H1 (cell line): ENCODE measurements at regions not wholly inside any gene's neighbourhood (a gene's known extent, or its start where the extent isn't known, plus 50 kb on each side); places are given as distances from the start of the nearest gene placed in this dataset.
A peak's percentile ranks its signal among the peaks of the same experiment; 100 is the strongest.

Experiments
- CTCF ChIA-PET: fragments of 300-600 bp; sonication (Branson Sonifier 250); formaldehyde crosslinking; loops from one replicate; lab custom pipeline; 2021; ENCODE audit not compliant: partially characterized antibody; lab: Charles Lee
- POLR2A ChIA-PET: fragments of 300-600 bp; sonication (Branson Sonifier 250); formaldehyde crosslinking; loops from one replicate; lab custom pipeline; 2021; ENCODE audit warnings: inconsistent platforms; ENCODE audit not compliant: partially characterized antibody; lab: Charles Lee
- DNase-seq, 2 experiments: peaks; one replicate each; pipeline versions ENCODE4 v3.0.0 to v3.0.0-alpha.2; 2010 to 2022; ENCODE audit warnings: low spot score in 2 of 2, low read depth in 1 of 2, mixed read lengths in 1 of 2
- FAIRE-seq: peaks from 2 replicates; lab custom pipeline; 2011; peaks lifted over from hg19 to GRCh38; lab: Jason Lieb, UNC
- H2AFZ ChIP-seq: 2 replicates; pipeline ENCODE4 v1.8.1; 2012; ENCODE audit warnings: low read length, inconsistent platforms
- H2AK5ac ChIP-seq: 2 replicates; pipeline ENCODE4 v1.6.1; 2013; ENCODE audit warnings: low read depth, low read length
- H2BK120ac ChIP-seq: replicated peaks from 2 replicates; pipeline ENCODE3; 2013; ENCODE audit warnings: low read depth, low read length, inconsistent platforms
- H2BK12ac ChIP-seq: 2 replicates; pipeline ENCODE4 v1.6.1; 2013; ENCODE audit warnings: low read depth, low read length
- H2BK15ac ChIP-seq: 2 replicates; pipeline ENCODE4 v1.6.1; 2013; ENCODE audit warnings: low read length
- H2BK20ac ChIP-seq: 2 replicates; pipeline ENCODE4 v1.6.1; 2013; ENCODE audit warnings: low read length
- H2BK5ac ChIP-seq: 2 replicates; pipeline ENCODE4 v1.6.1; 2013; ENCODE audit warnings: low read depth, low read length
- H3K14ac ChIP-seq: 2 replicates; pipeline ENCODE4 v1.6.1; 2013; ENCODE audit warnings: inconsistent platforms; ENCODE audit not compliant: insufficient read length
- H3K18ac ChIP-seq: 2 replicates; pipeline ENCODE4 v1.6.1; 2013; ENCODE audit warnings: low read length; ENCODE audit errors: extremely low read depth
- H3K23ac ChIP-seq: 2 replicates; pipeline ENCODE4 v1.6.1; 2013; ENCODE audit warnings: inconsistent platforms; ENCODE audit not compliant: insufficient read length
- H3K23me2 ChIP-seq: 2 replicates; pipeline ENCODE4 v1.6.1; 2013; ENCODE audit warnings: low read depth, low read length
- H3K27ac ChIP-seq: 2 replicates; pipeline ENCODE4 v1.6.1; 2011; ENCODE audit warnings: low read depth, low read length, inconsistent platforms
- H3K27me3 ChIP-seq, 4 experiments: replicated peaks in 1 of 4; 1 replicate in 1 of 4; 2 replicates in 3 of 4; pipeline versions ENCODE4 v1.6.1 to v1.8.1; 2011 to 2013; ENCODE audit warnings: low read length in 3 of 4, mild to moderate bottlenecking in 3 of 4, inconsistent platforms in 2 of 4, mixed read lengths in 2 of 4, moderate library complexity in 1 of 4; ENCODE audit not compliant: control insufficient read depth in 3 of 4, insufficient read depth in 3 of 4; ENCODE audit errors: extremely low read depth in 1 of 4
- H3K36me3 ChIP-seq, 4 experiments: 2 replicates each; pipeline versions ENCODE4 v1.6.1 to v1.8.1; 2011 to 2013; ENCODE audit warnings: mild to moderate bottlenecking in 4 of 4, low read length in 3 of 4, moderate library complexity in 2 of 4, control low read depth in 1 of 4, inconsistent platforms in 1 of 4; ENCODE audit not compliant: insufficient read depth in 4 of 4, control insufficient read depth in 2 of 4
- H3K4ac ChIP-seq: replicated peaks from 2 replicates; pipeline ENCODE3; 2013; ENCODE audit warnings: low read length, low read depth, mixed read lengths, inconsistent platforms; ENCODE audit not compliant: insufficient read length
- H3K4me1 ChIP-seq, 4 experiments: replicated peaks in 1 of 4; 1 replicate in 1 of 4; 2 replicates in 3 of 4; pipeline versions ENCODE4 v1.6.1 to v1.8.1; 2011 to 2013; ENCODE audit warnings: low read length in 3 of 4, inconsistent platforms in 2 of 4, mixed read lengths in 1 of 4; ENCODE audit not compliant: insufficient read depth in 4 of 4, control insufficient read depth in 3 of 4
- H3K4me2 ChIP-seq, 2 experiments: 2 replicates each; pipeline versions ENCODE4 v1.6.1 to v1.8.1; 2011 to 2013; ENCODE audit warnings: low read depth in 2 of 2, low read length in 2 of 2, control low read depth in 1 of 2, inconsistent platforms in 1 of 2, mild to moderate bottlenecking in 1 of 2; ENCODE audit not compliant: insufficient read depth in 1 of 2
- H3K4me3 ChIP-seq, 4 experiments: fragments of 200-600, 300-600 bp in 1 of 4; sonication (generic), shearing (Covaris generic), sonication (Bioruptor Twin) in 1 of 4; 2 replicates each; pipeline versions ENCODE4 v1.5.1 to v1.8.1; 2011 to 2016; ENCODE audit warnings: low read length in 4 of 4, low read depth in 3 of 4, control low read depth in 2 of 4, inconsistent platforms in 2 of 4, mild to moderate bottlenecking in 2 of 4, mixed read lengths in 1 of 4, moderate library complexity in 1 of 4; ENCODE audit not compliant: insufficient read depth in 2 of 4; ENCODE audit errors: extremely low read depth in 1 of 4
- H3K56ac ChIP-seq: replicated peaks from 2 replicates; pipeline ENCODE3; 2013; ENCODE audit warnings: low read depth, mild to moderate bottlenecking, mixed read lengths, low read length, inconsistent platforms; ENCODE audit not compliant: insufficient read length
- H3K79me1 ChIP-seq: 2 replicates; pipeline ENCODE4 v1.6.1; 2013; ENCODE audit warnings: low read depth, low read length, control low read depth
- H3K79me2 ChIP-seq, 2 experiments: 2 replicates each; pipeline versions ENCODE4 v1.6.1 to v1.8.1; 2012 to 2013; ENCODE audit warnings: low read length in 2 of 2, mild to moderate bottlenecking in 2 of 2, inconsistent platforms in 1 of 2; ENCODE audit not compliant: insufficient read depth in 2 of 2, control insufficient read depth in 1 of 2
- H3K9ac ChIP-seq, 4 experiments: replicated peaks in 1 of 4; 1 replicate in 1 of 4; 2 replicates in 3 of 4; pipeline versions ENCODE4 v1.6.1 to v1.8.1; 2011 to 2013; ENCODE audit warnings: low read depth in 3 of 4, low read length in 3 of 4, control low read depth in 2 of 4, mild to moderate bottlenecking in 2 of 4, moderate library complexity in 2 of 4, inconsistent platforms in 1 of 4; ENCODE audit errors: extremely low read depth in 1 of 4
- H3K9me3 ChIP-seq, 2 experiments: 2 replicates each; pipeline versions ENCODE4 v1.6.1 to v1.8.1; 2012 to 2013; ENCODE audit warnings: mild to moderate bottlenecking in 2 of 2, moderate library complexity in 2 of 2, control low read depth in 1 of 2, inconsistent platforms in 1 of 2, low read depth in 1 of 2, low read length in 1 of 2, mixed read lengths in 1 of 2; ENCODE audit not compliant: insufficient read depth in 2 of 2
- H4K20me1 ChIP-seq, 2 experiments: replicated peaks in 1 of 2; 2 replicates each; pipeline versions ENCODE3 to v1.8.1; 2011 to 2013; ENCODE audit warnings: inconsistent platforms in 2 of 2, low read length in 2 of 2, mild to moderate bottlenecking in 1 of 2; ENCODE audit not compliant: insufficient read depth in 2 of 2, control insufficient read depth in 1 of 2
- H4K5ac ChIP-seq: 2 replicates; pipeline ENCODE4 v1.6.1; 2013; ENCODE audit warnings: low read length, low read depth, mixed read lengths, inconsistent platforms; ENCODE audit not compliant: insufficient read length
- H4K8ac ChIP-seq: 2 replicates; pipeline ENCODE4 v1.8.0; 2013; ENCODE audit warnings: mild to moderate bottlenecking, moderate library complexity, low read length, inconsistent platforms; ENCODE audit not compliant: insufficient read depth; ENCODE audit errors: extremely low read depth
- H4K91ac ChIP-seq: replicated peaks from 2 replicates; pipeline ENCODE3; 2013; ENCODE audit warnings: low read length, mixed read lengths, inconsistent platforms; ENCODE audit not compliant: insufficient read length
- E2F6 ChIP-seq: IDR thresholded peaks from 2 replicates; pipeline ENCODE4 v1.6.1; 2012; ENCODE audit warnings: inconsistent platforms
- JUN ChIP-seq: IDR thresholded peaks from 2 replicates; pipeline ENCODE4 v1.6.1; 2011; ENCODE audit warnings: low read depth, mild to moderate bottlenecking, improper control_type of control experiment, low read length
- KDM1A ChIP-seq: fragments of 200-600, 300-600 bp; sonication (generic); IDR thresholded peaks from 2 replicates; pipeline ENCODE4 v1.7.1; 2016; ENCODE audit warnings: mild to moderate bottlenecking, low read length, borderline replicate concordance
- TAF7 ChIP-seq: optimal IDR thresholded peaks from 2 replicates; pipeline ENCODE3; 2011; ENCODE audit warnings: low read depth, mild to moderate bottlenecking, inconsistent platforms, low read length, moderate library complexity, borderline replicate concordance
- WGBS, 2 experiments: shearing (Covaris generic) in 1 of 2; methylation state at CpG; one replicate each; pipeline versions ENCODE4 v1.1.6 to v1.1.7; 2013 to 2015; ENCODE audit warnings: low lambda C conversion rate in 2 of 2, mixed read lengths in 2 of 2, inconsistent platforms in 1 of 2, low coverage in 1 of 2, missing lambda C conversion rate in 1 of 2; ENCODE audit not compliant: insufficient replicate concordance in 2 of 2, insufficient coverage in 1 of 2, insufficient read length in 1 of 2; ENCODE audit errors: extremely low coverage in 1 of 2, missing lambda C conversion rate in 1 of 2; 5-methylcytosine and 5-hydroxymethylcytosine counted together

DNA sequence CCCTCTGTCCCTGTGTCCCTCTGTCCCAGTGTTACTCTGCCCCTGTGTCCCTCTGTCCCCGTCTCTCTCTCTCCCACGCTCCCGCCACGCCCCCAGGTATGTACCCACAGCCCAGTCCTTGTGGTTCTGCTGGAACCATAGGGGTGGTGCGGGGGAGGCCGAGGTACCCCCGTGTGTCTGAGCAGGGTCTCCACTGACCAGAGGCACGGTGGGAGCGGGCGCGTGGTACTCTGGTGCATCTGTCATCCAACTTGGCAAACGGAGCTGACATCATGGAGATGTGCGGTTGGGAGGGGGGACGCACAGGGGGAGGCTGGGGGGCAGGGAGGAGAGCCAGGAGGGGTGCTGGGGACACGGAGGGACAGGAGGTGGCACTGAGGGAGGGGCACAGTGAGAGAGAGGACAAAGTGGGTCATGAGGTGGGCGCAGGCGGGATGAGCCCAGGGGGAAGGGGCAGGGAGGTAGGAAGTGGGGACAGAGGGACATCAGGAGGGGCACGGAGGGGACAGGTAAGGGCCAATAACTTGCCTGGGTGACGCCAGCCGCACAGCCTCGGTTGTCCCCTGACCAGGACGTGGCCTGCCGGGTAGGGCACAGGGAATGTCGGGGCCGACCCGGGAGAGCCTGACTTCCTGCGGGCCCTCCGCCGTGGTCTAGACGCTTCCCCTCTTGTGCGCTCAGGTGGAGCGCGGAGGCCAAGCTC, 163.6 kb upstream of the PDE10A start:
- Histone ChIP-seq H4K8ac (no peak overlapping the region), H3K23me2 (no peaks in the 10 kb centered on the region), H3K18ac (no peak overlapping the region), H3K79me1 (no peaks in the 10 kb centered on the region), H3K27me3 (no peaks in the 10 kb centered on the region), H3K56ac (no peak overlapping the region), H3K4me2 (no peak overlapping the region), H4K5ac (no peak overlapping the region), H2BK12ac (no peak overlapping the region), H3K79me2 (no peaks in the 10 kb centered on the region), H3K4me1 (no peaks in the 10 kb centered on the region), H2BK15ac (0 out of 2 replicates have a peak overlapping the region, but pooled peaks have one; percentile 67)
- TF ChIP-seq JUN (no peak), E2F6 (no peak), TAF7 (no peak), KDM1A (no peak)
- TF ChIP-seq, all 59 proteins: peak for 0
- Histone ChIP-seq H3K4ac (peak overlapping the region; percentile 64), H3K36me3 (no peaks in the 10 kb centered on the region), H3K23ac (no peak overlapping the region), H2AFZ (no peak overlapping the region), H2BK5ac (no peak overlapping the region), H3K27ac (no peak overlapping the region), H2AK5ac (no peak overlapping the region), H3K4me3 (no peak overlapping the region), H2BK120ac (no peak overlapping the region), H3K9ac (no peak overlapping the region), H4K20me1 (no peaks in the 10 kb centered on the region), H3K14ac (no peak overlapping the region), H2BK20ac (0 out of 2 replicates have a peak overlapping the region, but pooled peaks have one; percentile 43), H3K9me3 (no peaks in the 10 kb centered on the region), H4K91ac (peak overlapping the region; percentile 1)
- WGBS, 2 experiments = 86% methylated on average over 13 of the region's 33 CpGs; no CpG with 5 or more reads in 1 of the 2 experiments
- ChIA-PET POLR2A (no interaction called here), CTCF (interaction anchor here (1.3 to 3.1 kb wide), 2 partner anchors 15 to 20 kb away, joined by 3 to 14 read pairs; no protein-coding TSS in a partner anchor)
- DNase-seq = no peak
- no peak for FAIRE-seq
